PFSK-1 (cell line): ENCODE measurements at regions not wholly inside any gene's neighbourhood (a gene's known extent, or its start where the extent isn't known, plus 50 kb on each side); places are given as distances from the start of the nearest gene placed in this dataset.

Experiments used
- POLR2AphosphoS5 ChIP-seq: IDR thresholded peaks from 2 replicates; pipeline ENCODE4 v1.6.1; 2012; ENCODE audit warnings: low read depth, mild to moderate bottlenecking, control low read depth, low read length, moderate library complexity
- SIN3A ChIP-seq: IDR thresholded peaks from 2 replicates; pipeline ENCODE4 v1.6.1; 2012; ENCODE audit warnings: mild to moderate bottlenecking, low read length, moderate library complexity, borderline replicate concordance; ENCODE audit not compliant: insufficient read depth
- TF ChIP-seq, protein P1 (sequence below), 2 experiments: IDR thresholded peaks; 2 replicates each; pipeline versions ENCODE4 v1.6.1 to v1.8.0; 2011 to 2012; ENCODE audit warnings: low read depth in 2 of 2, low read length in 2 of 2, control low read depth in 1 of 2, inconsistent platforms in 1 of 2, mild to moderate bottlenecking in 1 of 2, moderate library complexity in 1 of 2; ENCODE audit not compliant: insufficient read depth in 1 of 2

DNA sequence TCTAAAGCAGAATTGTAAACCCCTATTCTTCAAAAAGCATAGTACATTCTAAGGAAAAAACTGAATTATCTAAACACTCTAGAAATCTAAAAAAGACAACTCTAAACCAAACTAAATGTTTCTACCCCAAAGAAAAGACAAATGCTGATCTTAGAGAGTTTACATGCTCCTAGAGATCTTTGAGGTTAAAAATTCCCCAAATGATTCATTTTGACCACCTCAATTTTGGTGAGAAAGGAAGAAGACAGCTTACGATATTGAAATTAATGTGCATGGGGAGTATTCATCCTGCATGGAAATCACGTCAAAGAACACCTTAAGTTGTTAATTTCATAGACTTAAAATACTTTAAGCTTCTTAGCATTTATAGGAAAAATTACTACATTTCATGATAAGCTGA lies 377.8 kb upstream of the RUNX1 start:
- TF ChIP-seq POLR2AphosphoS5 (no peak), SIN3A (no peak)
- TF ChIP-seq, protein P1, sequence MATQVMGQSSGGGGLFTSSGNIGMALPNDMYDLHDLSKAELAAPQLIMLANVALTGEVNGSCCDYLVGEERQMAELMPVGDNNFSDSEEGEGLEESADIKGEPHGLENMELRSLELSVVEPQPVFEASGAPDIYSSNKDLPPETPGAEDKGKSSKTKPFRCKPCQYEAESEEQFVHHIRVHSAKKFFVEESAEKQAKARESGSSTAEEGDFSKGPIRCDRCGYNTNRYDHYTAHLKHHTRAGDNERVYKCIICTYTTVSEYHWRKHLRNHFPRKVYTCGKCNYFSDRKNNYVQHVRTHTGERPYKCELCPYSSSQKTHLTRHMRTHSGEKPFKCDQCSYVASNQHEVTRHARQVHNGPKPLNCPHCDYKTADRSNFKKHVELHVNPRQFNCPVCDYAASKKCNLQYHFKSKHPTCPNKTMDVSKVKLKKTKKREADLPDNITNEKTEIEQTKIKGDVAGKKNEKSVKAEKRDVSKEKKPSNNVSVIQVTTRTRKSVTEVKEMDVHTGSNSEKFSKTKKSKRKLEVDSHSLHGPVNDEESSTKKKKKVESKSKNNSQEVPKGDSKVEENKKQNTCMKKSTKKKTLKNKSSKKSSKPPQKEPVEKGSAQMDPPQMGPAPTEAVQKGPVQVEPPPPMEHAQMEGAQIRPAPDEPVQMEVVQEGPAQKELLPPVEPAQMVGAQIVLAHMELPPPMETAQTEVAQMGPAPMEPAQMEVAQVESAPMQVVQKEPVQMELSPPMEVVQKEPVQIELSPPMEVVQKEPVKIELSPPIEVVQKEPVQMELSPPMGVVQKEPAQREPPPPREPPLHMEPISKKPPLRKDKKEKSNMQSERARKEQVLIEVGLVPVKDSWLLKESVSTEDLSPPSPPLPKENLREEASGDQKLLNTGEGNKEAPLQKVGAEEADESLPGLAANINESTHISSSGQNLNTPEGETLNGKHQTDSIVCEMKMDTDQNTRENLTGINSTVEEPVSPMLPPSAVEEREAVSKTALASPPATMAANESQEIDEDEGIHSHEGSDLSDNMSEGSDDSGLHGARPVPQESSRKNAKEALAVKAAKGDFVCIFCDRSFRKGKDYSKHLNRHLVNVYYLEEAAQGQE (IDR thresholded peaks at IDR 0.05; ENCODE audit: insufficient read depth in 1 of 2, low read depth in 2 of 2, low read length in 2 of 2): no peak
